BLaER1 treated with 17β-estradiol and CSF1 and Interleukin-3, amounts not matched to agents 10 nM and 100 nM (cell line): ENCODE measurements at regions not wholly inside any gene's neighbourhood (a gene's known extent, or its start where the extent isn't known, plus 50 kb on each side); places are given as distances from the start of the nearest gene placed in this dataset.

Experiments used
- H3K27ac ChIP-seq, 11 experiments: shearing (Covaris generic); formaldehyde crosslinking; 2 replicates each; pipeline ENCODE4 v1.8.1; 2022
- H3K27me3 ChIP-seq, 11 experiments: shearing (Covaris generic); formaldehyde crosslinking; 2 replicates each; pipeline ENCODE4 v1.8.1; 2022
- H3K36me3 ChIP-seq, 11 experiments: shearing (Covaris generic); formaldehyde crosslinking; 2 replicates each; pipeline ENCODE4 v1.8.1; 2022
- H3K4me1 ChIP-seq, 10 experiments: shearing (Covaris generic); formaldehyde crosslinking; 2 replicates each; pipeline ENCODE4 v1.8.1; 2022
- H3K4me2 ChIP-seq, 11 experiments: shearing (Covaris generic); formaldehyde crosslinking; 2 replicates each; pipeline ENCODE4 v1.8.1; 2022
- H3K4me3 ChIP-seq, 10 experiments: shearing (Covaris generic); formaldehyde crosslinking; 2 replicates each; pipeline ENCODE4 v1.8.1; 2022
- H3K9ac ChIP-seq, 11 experiments: shearing (Covaris generic); formaldehyde crosslinking; 2 replicates each; pipeline ENCODE4 v1.8.1; 2022
- H3K9me3 ChIP-seq, 11 experiments: shearing (Covaris generic); formaldehyde crosslinking; replicated peaks in 1 of 11; 2 replicates each; pipeline ENCODE4 v1.8.1; 2022
- H4K20me1 ChIP-seq, 11 experiments: shearing (Covaris generic); formaldehyde crosslinking; 2 replicates each; pipeline ENCODE4 v1.8.1; 2022
- Cebpa-rat ChIP-seq, 11 experiments: shearing (Covaris generic); IDR thresholded peaks; 2 replicates each; pipeline ENCODE4 v1.8.1; 2022

- Histone ChIP-seq H3K36me3 (no peaks in the 10 kb centered on the region), H3K4me3 (no peak overlapping the region), H3K27ac (no peak overlapping the region), H3K4me1 (peaks cover 0 to 24% (median 20%) of the 10 kb centered on the region in 10 experiments; a peak in 17 of 20 replicates), H3K9ac (no peak overlapping the region), H3K9me3 (peaks cover 0 to 6% (median 0%) of the 10 kb centered on the region in 11 experiments; a peak in 3 of 22 replicates), H3K27me3 (no peaks in the 10 kb centered on the region), H4K20me1 (no peaks in the 10 kb centered on the region), H3K4me2 (no peak overlapping the region)
- no peak for TF ChIP-seq Cebpa-rat (IDR thresholded peaks at IDR 0.05)
These were observed 361.5 kb downstream of the LPIN1 start for GRCh38 chr2:12107939-12108338.

GRCh38 chr2:12109363-12110017 is 363.1 kb downstream of the LPIN1 start:
- Histone ChIP-seq H3K27me3 (no peaks in the 10 kb centered on the region), H3K36me3 (no peaks in the 10 kb centered on the region), H4K20me1 (no peaks in the 10 kb centered on the region), H3K9me3 (peaks cover 0 to 6% (median 0%) of the 10 kb centered on the region in 11 experiments; a peak in 3 of 22 replicates), H3K4me2 (peak overlapping the region in 2 of 11 experiments; percentile 58 to 60; a peak in 3 of 22 replicates), H3K4me3 (no peak overlapping the region), H3K9ac (no peak overlapping the region), H3K27ac (no peak overlapping the region), H3K4me1 (peaks cover 0 to 24% (median 20%) of the 10 kb centered on the region in 10 experiments; a peak in 17 of 20 replicates)
- no peak for TF ChIP-seq Cebpa-rat (IDR thresholded peaks at IDR 0.05)

GRCh38 chr2:12110074-12110473 is 363.6 kb downstream of the LPIN1 start:
- H3K4me2 ChIP-seq, result peak overlapping the region in 9 of 11 experiments; percentile 20 to 67 (median 54); a peak in 17 of 22 replicates
- H3K27me3 ChIP-seq, result no peaks in the 10 kb centered on the region
- no peaks in the 10 kb centered on the region for H3K36me3 ChIP-seq
- H3K9ac ChIP-seq, result no peak overlapping the region
- H3K4me1 ChIP-seq, result peaks cover 0 to 24% (median 20%) of the 10 kb centered on the region in 10 experiments; a peak in 17 of 20 replicates
- no peak overlapping the region for H3K4me3 ChIP-seq
- H4K20me1 ChIP-seq, result no peaks in the 10 kb centered on the region
- H3K27ac ChIP-seq, result no peak overlapping the region
- peaks cover 0 to 5% (median 0%) of the 10 kb centered on the region in 11 experiments; a peak in 3 of 22 replicates for H3K9me3 ChIP-seq
- no peak for TF ChIP-seq Cebpa-rat (IDR thresholded peaks at IDR 0.05)

GRCh38 chr2:12110481-12110880 is 364.0 kb downstream of the LPIN1 start:
- Histone ChIP-seq H3K4me2 (peak overlapping the region in 9 of 11 experiments; percentile 20 to 67 (median 54); a peak in 17 of 22 replicates), H3K4me1 (peaks cover 0 to 24% (median 20%) of the 10 kb centered on the region in 10 experiments; a peak in 17 of 20 replicates), H3K9ac (no peak overlapping the region)

GRCh38 chr2:12113412-12113811 is 367.0 kb downstream of the LPIN1 start:
- H3K4me1 ChIP-seq, result peaks cover 0 to 21% (median 14%) of the 10 kb centered on the region in 10 experiments; a peak in 14 of 20 replicates
- no peaks in the 10 kb centered on the region for H3K36me3 ChIP-seq
- TF ChIP-seq Cebpa-rat (IDR thresholded peaks at IDR 0.05), result no peak
- H3K27me3 ChIP-seq, result no peaks in the 10 kb centered on the region
- H4K20me1 ChIP-seq, result no peaks in the 10 kb centered on the region
- no peaks in the 10 kb centered on the region; a peak in 2 of 22 replicates for H3K9me3 ChIP-seq
- H3K4me3 ChIP-seq, result no peak overlapping the region
- H3K4me2 ChIP-seq, result no peak overlapping the region
- H3K9ac ChIP-seq, result no peak overlapping the region
- no peak overlapping the region for H3K27ac ChIP-seq

More at GRCh38 chr2:12110481-12110880, 364.0 kb downstream of the LPIN1 start:
- H3K9me3 ChIP-seq, result peaks cover 0 to 1% (median 0%) of the 10 kb centered on the region in 11 experiments; a peak in 3 of 22 replicates
- H3K4me3 ChIP-seq, result no peak overlapping the region
- TF ChIP-seq Cebpa-rat (IDR thresholded peaks at IDR 0.05), result no peak
- H3K36me3 ChIP-seq, result no peaks in the 10 kb centered on the region
- no peaks in the 10 kb centered on the region for H4K20me1 ChIP-seq
- no peaks in the 10 kb centered on the region for H3K27me3 ChIP-seq
- no peak overlapping the region for H3K27ac ChIP-seq

GRCh38 chr2:12114816-12115215 is 368.4 kb downstream of the LPIN1 start:
- Histone ChIP-seq H3K4me2 (no peak overlapping the region), H3K4me1 (peaks cover 0 to 17% (median 14%) of the 10 kb centered on the region in 10 experiments; a peak in 13 of 20 replicates), H3K27me3 (no peaks in the 10 kb centered on the region), H3K27ac (no peak overlapping the region), H3K36me3 (no peaks in the 10 kb centered on the region), H3K4me3 (no peak overlapping the region), H4K20me1 (no peaks in the 10 kb centered on the region), H3K9me3 (no peaks in the 10 kb centered on the region; a peak in 2 of 22 replicates), H3K9ac (no peak overlapping the region)
- no peak for TF ChIP-seq Cebpa-rat (IDR thresholded peaks at IDR 0.05)

GRCh38 chr2:12116228-12116750 is 369.9 kb downstream of the LPIN1 start:
- no peak overlapping the region for H3K27ac ChIP-seq
- H3K9ac ChIP-seq, result no peak overlapping the region
- H3K4me3 ChIP-seq, result no peak overlapping the region
- no peak overlapping the region for H3K4me2 ChIP-seq
- H3K9me3 ChIP-seq, result peaks cover 0 to under 1% (median 0%) of the 10 kb centered on the region in 11 experiments; a peak in 2 of 22 replicates
- H3K27me3 ChIP-seq, result no peaks in the 10 kb centered on the region
- H3K4me1 ChIP-seq, result peaks cover 0 to 15% (median 6%) of the 10 kb centered on the region in 10 experiments; a peak in 10 of 20 replicates
- no peaks in the 10 kb centered on the region for H4K20me1 ChIP-seq
- no peaks in the 10 kb centered on the region for H3K36me3 ChIP-seq
- TF ChIP-seq Cebpa-rat (IDR thresholded peaks at IDR 0.05), result no peak

- Histone ChIP-seq H3K27ac (no peak overlapping the region), H3K4me3 (no peak overlapping the region), H4K20me1 (no peaks in the 10 kb centered on the region), H3K9me3 (peaks cover 0 to 8% (median 0%) of the 10 kb centered on the region in 11 experiments; a peak in 3 of 22 replicates), H3K36me3 (no peaks in the 10 kb centered on the region), H3K27me3 (no peaks in the 10 kb centered on the region), H3K4me1 (peaks cover 0 to 13% (median 6%) of the 10 kb centered on the region in 10 experiments; a peak in 8 of 20 replicates), H3K4me2 (peak overlapping the region in 3 of 11 experiments; percentile 21 to 31 (median 30); a peak in 2 of 22 replicates), H3K9ac (no peak overlapping the region)
- TF ChIP-seq Cebpa-rat (IDR thresholded peaks at IDR 0.05), result no peak
These were observed 373.4 kb downstream of the LPIN1 start for GRCh38 chr2:12119841-12120240.
